ENCODE measurements at regions not wholly inside any gene's neighbourhood (a gene's known extent, or its start where the extent isn't known, plus 50 kb on each side); places are given as distances from the start of the nearest gene placed in this dataset.

GRCh38 chr22:48404801-48405447 is 1422.7 kb downstream of the BRD1 start (continued):
- TF ChIP-seq CTCF (conservative IDR thresholded peaks at IDR 0.05; ENCODE audit: low read depth in 2 of 2): no peak
- no peak for TF ChIP-seq REST (IDR thresholded peaks at IDR 0.05; ENCODE audit: unreplicated experiment)
- no peak for TF ChIP-seq EZH2 (IDR thresholded peaks at IDR 0.05; ENCODE audit: low read depth, unreplicated experiment)
- TF ChIP-seq ETS1 (IDR thresholded peaks at IDR 0.05): no peak
- no peak for TF ChIP-seq CREB1 (CRISPR knock-in tag; IDR thresholded peaks at IDR 0.05; ENCODE audit: low read depth)

GRCh38 chr22:48403521-48404403 is 1423.9 kb downstream of the BRD1 start:
- no peaks in the 10 kb centered on the region for H3K9me2 ChIP-seq (ENCODE audit: insufficient read depth)
- H3K27ac ChIP-seq (ENCODE audit: low read depth): no peak overlapping the region
- H3K4me3 Mint-ChIP-seq: no peak overlapping the region
- no peaks in the 10 kb centered on the region for H4K20me1 ChIP-seq (replicated peaks; ENCODE audit: insufficient read depth)
- DNase-seq (ENCODE audit: low spot score): no peak
- H3K4me1 Mint-ChIP-seq: peaks cover 3% of the 10 kb centered on the region; the same call in 2 of the 3 replicates
- no peaks in the 10 kb centered on the region for H3K27me3 Mint-ChIP-seq (ENCODE audit: insufficient read depth, low read depth, poor library complexity)
- no peak overlapping the region for H3K4me2 ChIP-seq
- H3K4me3 ChIP-seq: no peak overlapping the region
- H3F3A ChIP-seq (replicated peaks; ENCODE audit: low read depth): no peaks in the 10 kb centered on the region
- H3K36me3 ChIP-seq (ENCODE audit: insufficient read depth): peaks cover 5% of the 10 kb centered on the region; the same call in 1 of the 2 replicates
- no peaks in the 10 kb centered on the region for H3K79me2 ChIP-seq (replicated peaks; ENCODE audit: insufficient read depth)
- no peaks in the 10 kb centered on the region; the same call in 2 of the 3 replicates for H3K36me3 Mint-ChIP-seq (ENCODE audit: low read depth)
- no peak overlapping the region for H3K27ac Mint-ChIP-seq
- no peaks in the 10 kb centered on the region for H3K27me3 ChIP-seq (ENCODE audit: insufficient read depth)
- H2AFZ ChIP-seq: no peak overlapping the region
- no peaks in the 10 kb centered on the region for H3K4me1 ChIP-seq (ENCODE audit: insufficient read depth)
- H3K9me3 Mint-ChIP-seq: no peaks in the 10 kb centered on the region; the same call in 2 of the 3 replicates
- ATAC-seq: peak; percentile 50
- no peak for TF ChIP-seq EZH2 (IDR thresholded peaks at IDR 0.05; ENCODE audit: low read depth, unreplicated experiment)
- no peak for TF ChIP-seq EZH2phosphoT487 (IDR thresholded peaks at IDR 0.05; ENCODE audit: unreplicated experiment)
- TF ChIP-seq JUNB (IDR thresholded peaks at IDR 0.05; ENCODE audit: unreplicated experiment): no peak
- no peak for TF ChIP-seq ZNF331 (CRISPR knock-in tag; IDR thresholded peaks at IDR 0.05; ENCODE audit: low read depth)
- no peak for TF ChIP-seq REST (IDR thresholded peaks at IDR 0.05; ENCODE audit: unreplicated experiment)
- TF ChIP-seq NANOG (IDR thresholded peaks at IDR 0.05; ENCODE audit: borderline replicate concordance): no peak
- no peak for TF ChIP-seq POLR2AphosphoS5 (IDR thresholded peaks at IDR 0.05; ENCODE audit: low read depth)
- no peak for TF ChIP-seq STAT1 (IDR thresholded peaks at IDR 0.05; ENCODE audit: unreplicated experiment)
- TF ChIP-seq CTCF (conservative IDR thresholded peaks at IDR 0.05; ENCODE audit: low read depth in 2 of 2): no peak
- no peak for TF ChIP-seq CREB1 (CRISPR knock-in tag; IDR thresholded peaks at IDR 0.05; ENCODE audit: low read depth)

Measured in GM23338 (cell line).